ENCODE measurements at regions not wholly inside any gene's neighbourhood (a gene's known extent, or its start where the extent isn't known, plus 50 kb on each side); places are given as distances from the start of the nearest gene placed in this dataset.
"Not testable (repeated sequence)": the region's sequence is repeated elsewhere in the genome, so short reads cannot be mapped to it uniquely, and the experiment has no call there.

DNA sequence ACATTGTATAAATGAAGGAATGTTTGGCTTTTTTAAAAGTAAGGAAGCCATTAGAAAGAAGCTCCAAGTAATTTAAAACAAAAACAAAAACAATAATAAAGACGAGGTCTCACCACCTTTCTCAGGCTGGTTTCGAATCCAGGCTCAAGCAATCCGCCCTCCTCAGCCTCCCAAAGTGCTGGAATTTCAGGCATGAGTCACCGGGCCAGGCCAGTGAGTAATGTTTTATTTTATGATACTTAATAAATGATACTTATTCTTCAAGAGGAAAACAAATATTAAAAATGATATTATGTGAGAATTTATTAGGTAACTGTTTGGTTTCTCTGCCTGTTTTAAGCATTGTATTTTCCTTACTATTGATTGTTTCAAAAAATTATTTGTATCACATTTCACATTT, 201.4 kb upstream of the BRINP3 start:
- no peak for DNase-seq

DNA sequence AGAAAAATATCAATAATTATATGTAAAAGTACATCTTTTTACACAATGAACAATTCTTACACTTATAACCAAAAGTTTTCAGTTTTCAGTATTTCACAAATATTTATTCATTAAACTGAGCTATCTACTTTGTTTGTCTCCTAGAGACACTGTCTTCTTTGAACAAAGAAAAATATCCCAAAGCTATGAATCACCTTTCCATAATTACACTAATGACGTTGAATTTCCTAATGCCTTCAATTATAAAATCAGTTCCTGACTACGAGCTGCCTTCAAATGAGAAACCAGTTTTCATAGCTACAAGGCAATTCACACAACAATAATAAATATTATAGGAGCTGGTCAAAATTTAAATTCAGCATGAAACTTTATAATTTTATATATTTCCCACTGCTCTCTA, 201.8 kb upstream of the BRINP3 start:
- no peak for DNase-seq

DNA sequence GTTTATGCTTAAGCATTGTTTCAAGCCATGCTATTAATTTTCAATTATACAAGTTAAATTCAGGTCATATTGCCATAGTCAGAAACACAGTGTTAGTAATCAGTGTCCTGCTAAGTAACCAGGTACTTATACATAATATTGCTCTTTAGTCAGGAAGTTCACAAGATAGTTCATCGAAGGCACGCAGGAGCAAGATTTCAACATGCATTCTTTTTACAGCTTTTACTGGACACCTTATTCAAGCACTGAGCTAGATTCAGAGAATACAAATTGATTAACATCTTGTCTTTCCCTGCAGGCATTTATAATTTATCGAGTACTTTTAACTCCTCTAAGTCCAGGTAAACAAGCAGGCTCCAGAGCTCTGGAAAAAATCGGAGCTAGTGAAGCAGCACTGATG, 202.3 kb upstream of the BRINP3 start:
- no peak for DNase-seq

DNA sequence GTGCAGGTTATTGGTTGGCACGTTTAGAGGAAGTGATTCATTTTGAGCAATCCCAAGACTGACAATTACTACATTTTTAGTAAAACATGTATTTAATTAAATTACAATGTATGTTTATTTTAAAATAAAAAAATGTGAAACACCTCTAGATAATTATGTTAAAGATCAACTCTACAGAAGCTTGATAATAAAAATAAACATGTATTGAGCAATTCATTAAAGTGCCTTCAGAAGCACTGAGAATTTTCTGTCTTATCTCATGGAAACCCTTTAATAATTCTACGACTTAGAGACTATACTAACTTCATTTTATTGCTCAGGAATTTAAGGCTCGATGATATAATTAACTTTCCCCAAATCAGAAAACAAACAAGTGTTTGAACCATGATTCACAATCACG, 208.0 kb upstream of the BRINP3 start:
- DNase-seq = no peak

DNA sequence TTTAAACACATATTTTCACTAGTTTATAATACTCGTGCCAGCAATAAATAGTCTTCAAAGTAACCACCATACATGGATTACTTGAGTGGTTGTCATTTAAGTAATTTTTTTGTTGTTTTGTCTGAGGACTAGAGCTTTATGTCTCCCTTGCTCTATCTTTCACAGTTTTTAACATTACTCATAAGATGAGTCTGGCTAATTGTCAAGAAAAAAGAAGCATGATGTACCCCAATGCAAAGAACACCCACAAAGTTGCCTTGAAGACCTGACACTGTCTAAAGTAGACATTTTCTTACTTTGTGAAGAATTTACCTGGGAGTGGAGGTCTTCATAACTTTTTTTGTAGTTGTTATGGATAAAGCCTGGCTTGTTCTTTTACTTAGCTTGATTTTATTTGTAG, 210.4 kb upstream of the BRINP3 start:
- no peak for DNase-seq

DNA sequence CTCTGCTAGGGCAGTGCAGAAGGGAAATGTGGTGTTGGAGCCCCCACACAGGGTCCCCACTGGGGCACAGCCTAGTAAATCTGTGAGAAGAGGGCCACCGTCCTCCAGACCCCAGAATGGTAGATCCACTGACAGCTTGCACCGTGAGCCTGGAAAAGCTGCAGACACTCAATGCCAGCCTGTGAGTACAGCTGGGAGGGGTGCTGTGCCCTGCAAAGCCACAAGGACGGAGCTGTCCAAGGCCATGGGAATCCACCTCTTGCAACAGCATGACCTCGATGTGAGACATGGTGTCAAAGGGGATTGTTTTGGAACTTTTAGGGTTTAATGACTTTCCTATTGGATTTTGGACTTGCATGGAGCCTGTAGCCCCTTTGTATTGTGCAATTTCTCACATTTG, 220.8 kb upstream of the BRINP3 start:
- not testable (repeated sequence) for DNase-seq

DNA sequence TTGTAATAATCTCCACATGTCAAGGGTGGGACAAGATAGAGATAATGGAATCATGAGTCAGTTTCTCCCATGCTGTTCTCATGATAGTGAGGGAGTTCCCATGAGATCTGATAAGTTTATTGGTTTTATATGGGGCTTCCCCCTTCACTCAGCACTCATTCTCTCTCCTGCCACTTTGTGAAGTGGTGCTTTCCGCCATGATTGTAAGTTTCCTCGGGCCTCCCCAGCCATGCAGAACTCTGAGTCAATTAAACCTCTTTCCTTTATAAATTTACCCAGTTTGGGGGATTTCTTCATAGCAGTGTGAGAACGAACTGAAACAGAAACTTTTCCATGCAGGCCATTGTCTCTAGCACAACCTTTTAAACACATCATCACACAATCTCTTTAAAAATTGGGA, 221.5 kb upstream of the BRINP3 start:
- DNase-seq = no peak

DNA sequence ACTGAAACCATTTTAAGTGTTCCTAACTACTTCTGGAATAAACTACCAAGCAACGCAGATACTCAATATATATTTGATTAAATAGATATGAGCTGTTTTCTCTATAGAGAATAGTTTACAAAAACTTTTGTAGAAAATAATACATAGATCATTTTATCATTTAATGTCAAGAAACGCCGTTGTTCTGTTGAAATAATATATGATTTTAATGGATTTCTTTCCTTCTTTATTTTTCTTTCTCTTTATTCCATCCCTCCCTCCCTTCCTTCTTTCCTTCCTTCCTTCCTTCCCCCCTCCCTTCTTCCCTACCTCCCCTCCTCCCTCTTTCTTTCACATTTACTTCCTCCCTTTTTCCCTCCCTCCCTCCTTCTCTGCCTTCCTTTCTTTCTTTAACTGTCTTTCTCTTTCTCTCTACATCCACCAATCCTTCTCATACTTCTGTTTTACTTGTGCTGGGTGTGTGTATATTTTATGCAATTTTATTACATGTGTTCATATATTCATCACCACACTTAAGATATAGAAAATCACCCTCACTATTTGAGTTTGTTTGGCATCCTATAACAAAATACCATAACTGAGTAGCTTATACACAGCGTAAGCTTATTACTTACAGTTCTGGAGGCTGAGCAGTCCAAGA, 230.9 kb upstream of the BRINP3 start:
- DNase-seq = no peak

DNA sequence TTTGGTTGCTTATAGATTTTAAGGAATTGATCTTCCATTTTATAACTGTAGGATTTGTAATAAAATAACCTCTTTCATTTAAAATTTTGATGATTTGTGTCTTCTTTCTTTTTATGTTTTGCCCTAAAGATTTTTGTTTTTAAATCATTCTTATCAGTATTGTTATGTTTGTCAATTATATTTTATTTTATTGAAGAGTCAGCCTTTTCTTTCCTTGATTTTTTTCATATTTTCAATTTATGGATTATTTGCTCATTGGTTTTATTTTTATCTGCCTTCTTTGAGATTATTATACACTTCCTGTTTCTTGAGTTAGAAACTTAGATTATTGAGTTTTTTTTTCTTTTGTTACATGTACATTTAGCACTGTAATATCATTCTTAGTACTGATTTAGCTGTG, 233.4 kb upstream of the BRINP3 start:
- no peak for DNase-seq

DNA sequence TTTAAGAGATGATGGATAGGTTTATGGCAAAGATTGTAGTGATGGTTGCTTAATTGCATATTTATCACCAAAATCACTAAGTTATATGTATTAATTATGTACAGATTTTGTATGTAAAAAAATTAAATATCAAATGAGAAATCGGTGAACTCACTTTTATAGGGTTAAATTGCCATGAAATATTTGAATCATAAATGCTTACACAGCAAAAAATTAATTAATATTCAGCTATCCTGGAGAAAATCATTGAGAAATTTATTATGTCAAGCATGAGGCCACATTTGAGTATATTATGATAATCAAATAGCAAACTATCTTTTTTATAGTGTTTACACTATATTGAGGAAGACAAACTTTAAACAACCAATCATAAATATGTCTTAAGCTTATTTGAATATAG, 239.4 kb upstream of the BRINP3 start:
- DNase-seq = no peak

DNA sequence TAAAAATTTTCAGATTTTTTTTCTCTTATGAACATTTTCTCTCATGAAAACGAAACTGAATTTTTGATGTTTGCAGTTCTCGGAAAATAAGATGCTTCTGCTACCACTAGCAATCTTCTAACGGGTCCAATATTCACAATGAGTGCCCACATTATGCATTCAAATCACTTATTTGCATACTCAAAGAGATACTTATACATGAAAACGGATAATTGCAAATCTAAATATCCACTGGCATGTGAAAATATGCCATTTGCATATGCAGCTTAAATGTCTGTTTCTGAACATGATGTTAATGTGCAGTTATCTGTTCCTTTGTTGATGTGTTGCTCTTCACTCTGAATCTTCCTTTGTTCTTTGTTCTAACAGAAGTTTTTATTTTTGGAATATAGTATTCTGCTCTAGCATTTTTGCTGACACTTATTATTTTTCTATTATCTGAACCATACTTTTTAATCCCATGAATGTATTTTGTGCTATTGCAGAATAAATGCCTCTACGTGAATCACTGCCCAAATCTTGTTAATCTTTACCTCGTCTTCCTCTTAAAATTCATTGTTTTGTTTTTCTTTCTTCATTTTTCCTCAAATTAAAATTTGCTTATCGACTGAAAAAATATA, 259.4 kb upstream of the BRINP3 start:
- no peak for DNase-seq

DNA sequence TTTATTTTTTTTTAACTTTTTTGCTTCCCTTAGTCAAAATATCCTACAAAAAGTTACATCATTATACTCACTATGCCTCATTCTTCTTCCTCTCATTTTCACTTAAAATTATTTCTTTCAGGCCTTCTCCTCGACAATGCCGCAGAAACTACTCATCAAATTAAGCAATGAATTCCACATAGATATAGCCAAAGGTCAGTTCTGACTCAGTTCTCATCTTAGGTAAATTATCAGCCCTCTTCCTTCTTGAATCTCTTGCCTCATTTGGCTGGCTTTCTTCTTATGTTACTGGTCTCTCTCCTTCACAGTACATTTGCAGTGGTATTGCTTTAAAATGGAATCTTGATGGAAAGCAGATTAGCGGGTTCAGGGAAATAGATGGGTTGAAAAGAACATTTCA, 260.7 kb upstream of the BRINP3 start:
- DNase-seq = no peak

DNA sequence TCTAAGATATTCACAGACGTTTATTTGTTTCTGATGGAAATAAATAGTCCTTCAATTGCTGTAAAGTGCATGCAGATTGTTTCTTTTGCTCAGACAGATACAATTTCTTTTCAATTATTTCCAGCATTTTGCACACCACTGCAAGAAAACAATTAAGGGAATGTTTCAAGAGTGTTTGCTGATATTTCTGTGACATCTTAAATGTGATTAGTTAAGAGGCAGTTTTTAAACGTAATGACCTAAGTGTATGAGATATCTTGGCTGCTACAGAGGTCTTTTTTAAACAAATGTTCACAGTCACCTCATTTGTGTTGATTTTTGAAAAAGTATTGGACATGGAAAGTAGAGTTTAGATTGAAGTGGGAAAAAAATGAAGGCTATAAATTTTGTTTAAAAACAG, 262.3 kb upstream of the BRINP3 start:
- no peak for DNase-seq

DNA sequence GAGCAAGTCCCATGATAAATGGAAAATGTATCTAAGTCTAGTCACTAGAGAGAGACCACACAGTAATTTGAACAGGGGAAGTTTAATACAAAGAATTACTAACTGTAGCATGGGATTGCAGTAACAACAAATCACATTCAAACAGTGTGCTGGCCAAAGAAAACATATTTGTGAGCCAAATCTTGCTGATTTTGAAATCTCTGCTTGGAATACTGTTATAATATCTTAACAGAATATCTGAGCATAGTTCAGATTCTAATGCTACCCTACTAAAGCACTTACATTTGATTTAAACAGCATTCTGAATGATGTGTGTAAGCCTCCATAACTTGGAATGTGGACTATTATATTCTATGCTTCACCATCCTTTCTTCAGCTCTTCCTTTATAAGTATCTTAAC, 270.0 kb upstream of the BRINP3 start:
- DNase-seq = no peak

DNA sequence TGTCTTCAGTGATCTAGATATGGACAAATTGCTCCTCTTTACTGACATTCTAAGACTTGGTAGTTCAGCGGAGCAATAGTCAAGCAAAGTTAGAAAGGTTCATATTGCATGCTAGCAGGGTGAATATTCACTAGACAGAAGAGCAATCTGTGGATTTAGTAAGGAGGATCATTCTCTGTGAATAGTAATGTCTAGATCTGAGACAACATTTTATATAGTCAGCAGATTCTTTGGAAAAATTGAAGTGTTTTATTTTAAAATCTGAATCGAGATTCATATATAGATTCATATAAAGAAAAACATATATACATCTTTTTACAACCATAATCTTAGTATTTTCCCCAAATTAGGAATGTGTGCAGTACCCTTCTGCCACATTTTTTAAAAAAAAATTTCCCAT, 274.5 kb upstream of the BRINP3 start:
- DNase-seq = no peak

DNA sequence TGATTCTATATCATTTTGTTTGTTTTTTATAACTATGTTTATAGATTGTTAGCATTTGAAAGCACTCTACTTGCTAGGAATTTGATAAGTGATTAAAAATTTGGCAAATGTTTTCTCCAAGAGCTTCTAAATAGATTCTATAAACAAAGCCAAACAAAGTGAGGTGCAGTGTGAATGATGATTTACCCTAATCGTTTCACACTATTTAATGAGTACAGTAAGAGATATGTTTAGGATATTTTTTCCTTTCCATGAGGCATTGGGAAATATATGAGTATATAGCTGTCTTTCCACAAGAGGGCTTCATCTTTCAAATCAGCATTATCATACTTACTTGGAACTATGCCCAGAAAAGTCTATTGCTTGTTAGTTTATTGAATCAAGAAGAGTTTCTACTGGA, 277.0 kb upstream of the BRINP3 start:
- no peak for DNase-seq

DNA sequence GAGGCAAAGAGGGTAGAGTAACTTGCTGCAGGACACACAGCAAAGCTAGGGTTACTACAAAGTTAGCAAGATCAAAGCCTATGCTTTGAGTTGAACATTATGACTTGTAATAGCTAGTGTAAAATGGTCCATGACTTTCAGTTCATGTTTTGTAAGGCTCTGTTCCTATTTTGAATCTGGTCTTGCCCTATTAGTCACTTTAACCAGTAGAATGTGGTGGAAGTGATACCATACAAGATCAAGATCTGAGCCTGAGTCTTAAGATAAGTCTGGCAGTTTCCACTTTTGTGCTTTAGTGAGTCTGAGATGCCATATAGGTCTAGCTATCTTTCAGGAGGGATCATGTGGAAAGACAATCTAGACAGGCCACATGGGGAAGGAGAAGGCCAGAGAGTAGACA, 282.1 kb upstream of the BRINP3 start:
- peak; percentile 46 for DNase-seq

DNA sequence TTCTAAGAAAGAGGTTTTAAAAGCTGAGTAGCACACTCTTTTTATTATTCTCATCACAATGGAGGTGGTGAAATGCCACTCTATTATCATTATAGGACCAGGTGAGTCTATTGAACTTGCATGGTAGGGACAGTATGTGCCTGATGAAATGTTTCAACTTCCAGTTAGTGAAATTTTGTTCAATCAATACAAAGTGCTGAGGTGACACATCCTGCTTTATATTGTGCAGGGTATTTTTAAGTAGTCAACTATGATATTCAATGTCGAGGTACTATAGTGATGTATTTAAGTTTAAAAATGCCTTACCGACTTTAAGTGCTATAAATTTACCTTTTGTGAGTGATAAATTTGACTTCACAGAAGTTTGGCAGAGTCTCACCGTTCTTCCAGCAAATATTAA, 284.7 kb upstream of the BRINP3 start:
- DNase-seq = no peak

DNA sequence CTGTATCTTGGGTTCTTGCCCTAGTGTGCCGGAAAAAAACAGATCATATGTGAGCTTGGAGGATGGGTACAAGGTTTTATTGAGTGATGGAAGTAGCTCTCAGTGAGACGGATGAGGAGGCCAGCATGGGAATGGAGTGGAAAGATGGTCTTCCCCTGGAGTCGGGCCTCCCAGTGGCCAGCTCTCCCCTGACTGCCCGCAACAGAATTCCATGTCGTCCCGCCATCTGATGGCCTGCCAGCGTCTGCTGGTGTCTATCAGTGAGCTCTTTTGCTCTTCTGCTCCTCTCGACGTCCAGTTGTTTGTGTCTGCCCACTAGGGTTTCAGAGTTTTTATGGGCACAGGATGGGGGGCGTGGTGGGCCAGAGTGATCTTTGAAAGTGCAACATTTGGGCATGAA, 315.2 kb upstream of the BRINP3 start:
- no peak for DNase-seq

DNA sequence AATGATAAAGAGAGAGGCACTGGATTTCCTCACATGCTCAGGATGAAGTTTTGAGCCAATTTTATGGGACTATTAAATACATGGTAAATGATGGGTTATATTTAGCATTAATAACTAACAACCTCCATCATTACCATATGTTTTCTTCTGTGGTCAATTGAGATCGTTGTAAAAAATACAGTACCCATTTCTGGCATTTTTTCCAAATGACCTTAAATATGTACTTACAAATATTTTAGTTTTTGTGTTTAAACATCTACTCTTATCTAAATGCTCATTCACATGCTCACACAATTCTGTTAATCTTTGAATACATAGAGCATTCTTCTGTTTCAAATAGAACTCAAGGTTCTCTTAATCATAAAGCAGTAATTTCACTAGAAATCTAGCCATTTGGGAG, 330.0 kb upstream of the BRINP3 start:
- DNase-seq = no peak

DNA sequence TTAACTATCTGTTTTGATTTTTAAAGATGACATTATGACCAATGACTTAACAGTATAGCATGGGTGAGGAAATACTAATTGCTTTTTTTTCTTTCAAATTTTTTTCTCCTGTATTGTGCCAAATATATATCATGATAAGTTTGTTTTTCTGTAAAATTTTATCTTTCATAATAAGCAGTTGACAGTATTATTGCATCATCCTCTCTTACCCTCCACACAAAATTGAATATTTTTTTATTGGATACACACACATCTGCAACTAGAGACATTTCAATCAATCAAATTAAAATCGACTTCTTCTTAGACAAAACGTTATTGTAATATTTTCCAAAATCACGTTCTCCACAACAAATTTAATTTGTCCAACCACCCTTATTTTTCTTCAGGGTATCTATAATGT, 330.4 kb upstream of the BRINP3 start:
- DNase-seq = no peak

DNA sequence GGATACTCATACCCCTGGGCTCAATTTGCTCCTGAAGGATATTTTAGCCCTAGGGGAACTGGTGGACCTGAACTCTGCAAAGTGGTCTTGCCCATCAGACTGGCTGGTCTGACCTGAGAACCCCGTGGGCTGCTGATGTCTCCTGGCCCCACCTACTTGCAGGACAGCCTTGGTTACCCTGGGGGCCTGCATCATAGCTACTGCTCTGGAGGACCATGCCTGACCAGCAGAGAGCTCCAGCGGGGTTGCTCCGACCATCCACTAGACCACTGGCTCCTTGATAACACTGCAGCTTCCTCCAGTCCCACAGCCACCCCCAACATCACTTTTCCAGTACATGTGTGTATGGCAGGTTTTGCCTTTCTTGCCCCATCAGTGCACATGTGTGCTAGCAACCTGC, 331.6 kb upstream of the BRINP3 start:
- DNase-seq = no peak

DNA sequence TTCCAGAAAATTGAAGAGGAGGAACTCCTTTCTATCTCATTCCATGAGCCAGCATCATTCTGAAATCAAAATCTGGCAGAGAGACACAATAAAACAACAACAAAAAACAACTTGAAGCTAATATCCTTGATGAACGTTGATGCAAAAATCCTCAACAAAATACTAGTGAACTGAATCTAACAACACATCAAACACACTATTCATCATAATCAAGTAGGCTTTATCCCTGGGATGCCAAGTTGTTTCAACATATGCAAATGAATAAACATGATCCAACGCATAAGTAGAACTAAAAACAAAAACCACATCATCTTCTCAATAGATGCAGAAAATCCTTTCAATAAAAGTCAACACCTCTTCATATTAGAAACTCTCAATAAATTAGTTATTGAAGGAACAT, 335.3 kb upstream of the BRINP3 start:
- DNase-seq = no peak

DNA sequence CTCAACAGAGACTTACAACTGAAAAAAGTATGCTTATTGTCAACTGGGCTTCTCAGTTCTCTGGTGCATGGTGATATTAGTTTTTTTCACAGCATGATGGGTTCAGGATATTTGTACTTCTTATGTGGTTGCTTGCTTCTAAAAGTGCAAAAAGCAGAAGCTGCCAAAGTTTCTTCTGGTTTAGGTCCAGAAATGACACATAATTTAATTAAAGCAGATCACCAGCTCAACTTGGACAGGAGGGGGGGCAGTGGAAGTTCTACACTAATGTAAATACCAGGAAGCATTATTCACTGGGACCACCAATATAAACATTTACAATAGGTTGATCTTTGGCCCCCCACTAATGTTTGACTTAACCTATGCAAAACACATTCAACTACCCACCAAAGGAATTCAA, 354.8 kb upstream of the BRINP3 start:
- no peak for DNase-seq

DNA sequence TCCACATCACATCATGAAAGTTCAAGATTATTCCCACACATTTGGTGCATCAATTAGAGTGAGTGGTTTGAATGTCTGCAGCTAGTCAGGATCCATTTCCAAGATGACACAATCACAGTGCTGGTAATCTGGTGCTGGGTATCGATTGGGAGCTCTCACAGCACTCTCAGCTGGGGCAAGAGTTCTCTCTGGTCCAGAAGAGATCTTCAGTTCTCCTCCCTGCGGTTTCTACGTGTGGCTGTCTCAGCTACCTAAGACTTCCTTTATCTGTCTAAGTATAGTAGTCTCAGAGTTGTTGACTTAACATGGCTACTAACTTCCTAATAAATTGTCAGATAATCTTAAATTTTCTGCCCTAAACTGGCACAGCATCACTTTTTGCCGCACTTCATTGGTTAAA, 358.0 kb upstream of the BRINP3 start:
- DNase-seq = no peak

DNA sequence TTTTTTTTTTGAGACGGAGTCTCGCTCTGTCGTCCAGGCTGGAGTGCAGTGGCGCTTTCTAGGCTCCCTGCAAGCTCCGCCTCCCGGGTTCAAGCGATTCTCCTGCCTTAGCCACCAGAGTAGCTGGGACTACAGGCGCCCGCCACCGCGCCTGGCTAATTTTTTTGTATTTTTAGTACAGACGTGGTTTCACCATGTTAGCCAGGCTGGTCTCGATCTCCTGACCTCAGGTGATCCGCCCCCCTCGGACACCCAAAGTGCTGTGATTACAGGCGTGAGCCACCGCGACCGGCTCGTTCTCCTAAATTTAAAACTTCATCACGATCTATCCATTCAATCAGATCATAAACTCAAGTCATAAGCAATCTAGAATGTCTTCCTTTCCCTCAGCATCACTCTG, 359.5 kb upstream of the BRINP3 start:
- not testable (repeated sequence) for DNase-seq

Data from inflammatory macrophage treated with lipopolysaccharide for 4 hours (primary cell).